ENCODE measurements at regions not wholly inside any gene's neighbourhood (a gene's known extent, or its start where the extent isn't known, plus 50 kb on each side); places are given as distances from the start of the nearest gene placed in this dataset.
"Not testable (repeated sequence)": the region's sequence is repeated elsewhere in the genome, so short reads cannot be mapped to it uniquely, and the experiment has no call there.

- H3K27me3 ChIP-seq (replicated peaks; ENCODE audit: control insufficient read depth, insufficient read depth, low read length, poor library complexity, severe bottlenecking): no peaks in the 10 kb centered on the region
- no peak overlapping the region for H3K4me3 ChIP-seq (ENCODE audit: insufficient read depth, low read depth, low read length, poor library complexity, severe bottlenecking)
- DNase-seq: no peak
- H3K36me3 ChIP-seq (ENCODE audit: control insufficient read depth, insufficient read depth, low read length): no peaks in the 10 kb centered on the region
- H3K9me3 ChIP-seq (ENCODE audit: control insufficient read depth, low read length): no peaks in the 10 kb centered on the region
- no peaks in the 10 kb centered on the region for H3K4me1 ChIP-seq (ENCODE audit: control insufficient read depth, insufficient read depth, low read length, poor library complexity, severe bottlenecking)
- H3K27ac ChIP-seq (ENCODE audit: insufficient read depth, low read length, poor library complexity, severe bottlenecking): no peak overlapping the region
Observed at GRCh38 chr10:42883993-42884983, 101.7 kb downstream of the BMS1 start.

GRCh38 chr10:42885491-42886270 lies 103.1 kb downstream of the BMS1 start:
- H3K9me3 ChIP-seq (ENCODE audit: control insufficient read depth, low read length): no peaks in the 10 kb centered on the region
- H3K27ac ChIP-seq (ENCODE audit: insufficient read depth, low read length, poor library complexity, severe bottlenecking): no peak overlapping the region

GRCh38 chr10:42887734-42888503 lies 105.3 kb downstream of the BMS1 start:
- H3K27ac ChIP-seq (ENCODE audit: insufficient read depth, low read length, poor library complexity, severe bottlenecking): no peak overlapping the region
- H3K36me3 ChIP-seq (ENCODE audit: control insufficient read depth, insufficient read depth, low read length): no peaks in the 10 kb centered on the region
- DNase-seq: no peak
- no peaks in the 10 kb centered on the region for H3K9me3 ChIP-seq (ENCODE audit: control insufficient read depth, low read length)
- H3K4me3 ChIP-seq (ENCODE audit: insufficient read depth, low read depth, low read length, poor library complexity, severe bottlenecking): no peak overlapping the region
- peaks cover 2% of the 10 kb centered on the region for H3K27me3 ChIP-seq (replicated peaks; ENCODE audit: control insufficient read depth, insufficient read depth, low read length, poor library complexity, severe bottlenecking)
- H3K4me1 ChIP-seq (ENCODE audit: control insufficient read depth, insufficient read depth, low read length, poor library complexity, severe bottlenecking): no peaks in the 10 kb centered on the region

More at GRCh38 chr10:42885491-42886270, 103.1 kb downstream of the BMS1 start:
- H3K36me3 ChIP-seq (ENCODE audit: control insufficient read depth, insufficient read depth, low read length): no peaks in the 10 kb centered on the region
- H3K27me3 ChIP-seq (replicated peaks; ENCODE audit: control insufficient read depth, insufficient read depth, low read length, poor library complexity, severe bottlenecking): no peaks in the 10 kb centered on the region
- DNase-seq: no peak
- no peaks in the 10 kb centered on the region for H3K4me1 ChIP-seq (ENCODE audit: control insufficient read depth, insufficient read depth, low read length, poor library complexity, severe bottlenecking)
- H3K4me3 ChIP-seq (ENCODE audit: insufficient read depth, low read depth, low read length, poor library complexity, severe bottlenecking): no peak overlapping the region

GRCh38 chr10:42888504-42889095 lies 106.0 kb downstream of the BMS1 start:
- Histone ChIP-seq H3K4me1 (ENCODE audit: control insufficient read depth, insufficient read depth, low read length, poor library complexity, severe bottlenecking) (no peaks in the 10 kb centered on the region), H3K4me3 (ENCODE audit: insufficient read depth, low read depth, low read length, poor library complexity, severe bottlenecking) (no peak overlapping the region), H3K27ac (ENCODE audit: insufficient read depth, low read length, poor library complexity, severe bottlenecking) (no peak overlapping the region), H3K27me3 (replicated peaks; ENCODE audit: control insufficient read depth, insufficient read depth, low read length, poor library complexity, severe bottlenecking) (peaks cover 2% of the 10 kb centered on the region), H3K9me3 (ENCODE audit: control insufficient read depth, low read length) (no peaks in the 10 kb centered on the region), H3K36me3 (ENCODE audit: control insufficient read depth, insufficient read depth, low read length) (no peaks in the 10 kb centered on the region)
- DNase-seq: no peak

- Histone ChIP-seq H3K9me3 (ENCODE audit: control insufficient read depth, low read length) (no peaks in the 10 kb centered on the region), H3K4me1 (ENCODE audit: control insufficient read depth, insufficient read depth, low read length, poor library complexity, severe bottlenecking) (no peaks in the 10 kb centered on the region), H3K4me3 (ENCODE audit: insufficient read depth, low read depth, low read length, poor library complexity, severe bottlenecking) (no peak overlapping the region), H3K27me3 (replicated peaks; ENCODE audit: control insufficient read depth, insufficient read depth, low read length, poor library complexity, severe bottlenecking) (peaks cover 15% of the 10 kb centered on the region), H3K36me3 (ENCODE audit: control insufficient read depth, insufficient read depth, low read length) (no peaks in the 10 kb centered on the region), H3K27ac (ENCODE audit: insufficient read depth, low read length, poor library complexity, severe bottlenecking) (no peak overlapping the region)
- no peak for DNase-seq
Observed at GRCh38 chr10:42896735-42897134, 114.1 kb downstream of the BMS1 start.

GRCh38 chr10:42898037-42898960 lies 115.7 kb downstream of the BMS1 start:
- Histone ChIP-seq H3K27me3 (replicated peaks; ENCODE audit: control insufficient read depth, insufficient read depth, low read length, poor library complexity, severe bottlenecking) (peaks cover 13% of the 10 kb centered on the region), H3K4me1 (ENCODE audit: control insufficient read depth, insufficient read depth, low read length, poor library complexity, severe bottlenecking) (no peaks in the 10 kb centered on the region), H3K36me3 (ENCODE audit: control insufficient read depth, insufficient read depth, low read length) (no peaks in the 10 kb centered on the region), H3K4me3 (ENCODE audit: insufficient read depth, low read depth, low read length, poor library complexity, severe bottlenecking) (no peak overlapping the region), H3K9me3 (ENCODE audit: control insufficient read depth, low read length) (no peaks in the 10 kb centered on the region), H3K27ac (ENCODE audit: insufficient read depth, low read length, poor library complexity, severe bottlenecking) (no peak overlapping the region)
- no peak for DNase-seq

GRCh38 chr10:42899036-42899435 lies 116.4 kb downstream of the BMS1 start:
- no peak for DNase-seq
- Histone ChIP-seq H3K9me3 (ENCODE audit: control insufficient read depth, low read length) (no peaks in the 10 kb centered on the region), H3K27ac (ENCODE audit: insufficient read depth, low read length, poor library complexity, severe bottlenecking) (no peak overlapping the region), H3K4me1 (ENCODE audit: control insufficient read depth, insufficient read depth, low read length, poor library complexity, severe bottlenecking) (no peaks in the 10 kb centered on the region), H3K27me3 (replicated peaks; ENCODE audit: control insufficient read depth, insufficient read depth, low read length, poor library complexity, severe bottlenecking) (peaks cover 13% of the 10 kb centered on the region), H3K4me3 (ENCODE audit: insufficient read depth, low read depth, low read length, poor library complexity, severe bottlenecking) (no peak overlapping the region), H3K36me3 (ENCODE audit: control insufficient read depth, insufficient read depth, low read length) (no peaks in the 10 kb centered on the region)

GRCh38 chr10:42900346-42900745 lies 117.8 kb downstream of the BMS1 start:
- H3K27me3 ChIP-seq (replicated peaks; ENCODE audit: control insufficient read depth, insufficient read depth, low read length, poor library complexity, severe bottlenecking): peaks cover 13% of the 10 kb centered on the region
- not testable (repeated sequence) for H3K4me3 ChIP-seq (ENCODE audit: insufficient read depth, low read depth, low read length, poor library complexity, severe bottlenecking); H3K36me3 ChIP-seq (ENCODE audit: control insufficient read depth, insufficient read depth, low read length); H3K4me1 ChIP-seq (ENCODE audit: control insufficient read depth, insufficient read depth, low read length, poor library complexity, severe bottlenecking); DNase-seq; H3K27ac ChIP-seq (ENCODE audit: insufficient read depth, low read length, poor library complexity, severe bottlenecking); H3K9me3 ChIP-seq (ENCODE audit: control insufficient read depth, low read length)

- no peaks in the 10 kb centered on the region for H3K9me3 ChIP-seq (ENCODE audit: control insufficient read depth, low read length)
- DNase-seq: no peak
- no peaks in the 10 kb centered on the region for H3K27me3 ChIP-seq (replicated peaks; ENCODE audit: control insufficient read depth, insufficient read depth, low read length, poor library complexity, severe bottlenecking)
- H3K4me1 ChIP-seq (ENCODE audit: control insufficient read depth, insufficient read depth, low read length, poor library complexity, severe bottlenecking): no peaks in the 10 kb centered on the region
- no peak overlapping the region for H3K27ac ChIP-seq (ENCODE audit: insufficient read depth, low read length, poor library complexity, severe bottlenecking)
- H3K36me3 ChIP-seq (ENCODE audit: control insufficient read depth, insufficient read depth, low read length): no peaks in the 10 kb centered on the region
- H3K4me3 ChIP-seq (ENCODE audit: insufficient read depth, low read depth, low read length, poor library complexity, severe bottlenecking): no peak overlapping the region
Observed at GRCh38 chr10:42911359-42911758, 128.8 kb downstream of the BMS1 start.

Measured in effector memory CD4-positive, alpha-beta T cell (primary cell).